ENCODE measurements at regions not wholly inside any gene's neighbourhood (a gene's known extent, or its start where the extent isn't known, plus 50 kb on each side); places are given as distances from the start of the nearest gene placed in this dataset.

GRCh38 chr20:1754306-1754705, 96.7 kb upstream of the SIRPG start:
- POLR2A ChIA-PET: no interaction called here
- Histone ChIP-seq H3K4me2 (ENCODE audit: low read length) (peak overlapping the region; percentile 3; the same call in 1 of the 2 replicates), H3K36me3 (ENCODE audit: insufficient read depth, low read length) (no peaks in the 10 kb centered on the region), H3K9me2 (ENCODE audit: insufficient read depth, low read length) (no peaks in the 10 kb centered on the region), H3K27ac (ENCODE audit: low read depth, low read length, poor library complexity, severe bottlenecking) (no peak overlapping the region), H4K20me1 (ENCODE audit: insufficient read depth, low read length) (no peaks in the 10 kb centered on the region), H3K79me2 (ENCODE audit: insufficient read depth, low read depth, low read length) (no peaks in the 10 kb centered on the region), H3K9me3 (ENCODE audit: low read length) (no peaks in the 10 kb centered on the region), H2AFZ (ENCODE audit: low read length) (no peak overlapping the region), H3K4me1 (ENCODE audit: insufficient read depth, low read length, poor library complexity, severe bottlenecking) (peaks cover 9% of the 10 kb centered on the region), H3K4me3 (ENCODE audit: low read depth, low read length, poor library complexity, severe bottlenecking) (no peak overlapping the region)
- CTCF ChIA-PET (ENCODE audit: unreplicated experiment): interaction anchor here (0.5 kb wide), 1 partner anchor 1435 kb away, joined by 3 read pairs; no protein-coding TSS in a partner anchor
- no peak for TF ChIP-seq EZH2phosphoT487 (IDR thresholded peaks at IDR 0.05; ENCODE audit: borderline replicate concordance, low read depth, low read length)
- no peak for TF ChIP-seq CTCF (conservative IDR thresholded peaks at IDR 0.05; ENCODE audit: low read length)
- intact Hi-C loops (cut with micrococcal nuclease; ENCODE audit: unreplicated experiment): no loop called here
- no TSS peak for BruUV-seq (replicated peaks)
- DNase-seq (ENCODE audit: low spot score): no peak

- Histone ChIP-seq H3K36me3 (ENCODE audit: insufficient read depth, low read length) (no peaks in the 10 kb centered on the region), H3K27ac (ENCODE audit: low read depth, low read length, poor library complexity, severe bottlenecking) (no peak overlapping the region), H3K4me3 (ENCODE audit: low read depth, low read length, poor library complexity, severe bottlenecking) (no peak overlapping the region), H3K4me1 (ENCODE audit: insufficient read depth, low read length, poor library complexity, severe bottlenecking) (peaks cover 9% of the 10 kb centered on the region), H4K20me1 (ENCODE audit: insufficient read depth, low read length) (no peaks in the 10 kb centered on the region), H2AFZ (ENCODE audit: low read length) (no peak overlapping the region), H3K4me2 (ENCODE audit: low read length) (no peak overlapping the region), H3K9me3 (ENCODE audit: low read length) (no peaks in the 10 kb centered on the region), H3K79me2 (ENCODE audit: insufficient read depth, low read depth, low read length) (no peaks in the 10 kb centered on the region), H3K9me2 (ENCODE audit: insufficient read depth, low read length) (no peaks in the 10 kb centered on the region)
- DNase-seq (ENCODE audit: low spot score): no peak
- ChIA-PET POLR2A (no interaction called here), CTCF (ENCODE audit: unreplicated experiment) (no interaction called here)
- BruUV-seq (replicated peaks): no TSS peak
- TF ChIP-seq EZH2phosphoT487 (IDR thresholded peaks at IDR 0.05; ENCODE audit: borderline replicate concordance, low read depth, low read length) (no peak), CTCF (conservative IDR thresholded peaks at IDR 0.05; ENCODE audit: low read length) (no peak)
- intact Hi-C loops (cut with micrococcal nuclease; ENCODE audit: unreplicated experiment): no loop called here
Observed at GRCh38 chr20:1752045-1752444, 94.5 kb upstream of the SIRPG start.

- Histone ChIP-seq H3K36me3 (ENCODE audit: insufficient read depth, low read length) (no peaks in the 10 kb centered on the region), H3K4me3 (ENCODE audit: low read depth, low read length, poor library complexity, severe bottlenecking) (no peak overlapping the region), H3K79me2 (ENCODE audit: insufficient read depth, low read depth, low read length) (no peaks in the 10 kb centered on the region), H3K4me1 (ENCODE audit: insufficient read depth, low read length, poor library complexity, severe bottlenecking) (peaks cover under 1% of the 10 kb centered on the region), H2AFZ (ENCODE audit: low read length) (no peak overlapping the region), H3K27ac (ENCODE audit: low read depth, low read length, poor library complexity, severe bottlenecking) (no peak overlapping the region), H3K9me2 (ENCODE audit: insufficient read depth, low read length) (no peaks in the 10 kb centered on the region), H3K4me2 (ENCODE audit: low read length) (no peak overlapping the region), H3K9me3 (ENCODE audit: low read length) (no peaks in the 10 kb centered on the region), H4K20me1 (ENCODE audit: insufficient read depth, low read length) (no peaks in the 10 kb centered on the region)
- no TSS peak for BruUV-seq (replicated peaks)
- DNase-seq (ENCODE audit: low spot score): no peak
- no peak for TF ChIP-seq EZH2phosphoT487 (IDR thresholded peaks at IDR 0.05; ENCODE audit: borderline replicate concordance, low read depth, low read length)
- CTCF ChIA-PET (ENCODE audit: unreplicated experiment): no interaction called here
- intact Hi-C loops (cut with micrococcal nuclease; ENCODE audit: unreplicated experiment): no loop called here
- POLR2A ChIA-PET: interaction anchor here (0.7 kb wide), 1 partner anchor 450 kb away, joined by 5 read pairs; no protein-coding TSS in a partner anchor
Observed at GRCh38 chr20:1748777-1749176, 91.2 kb upstream of the SIRPG start.
